Colonic mucosa (tissue), 4 donors: ENCODE measurements at regions not wholly inside any gene's neighbourhood (a gene's known extent, or its start where the extent isn't known, plus 50 kb on each side); places are given as distances from the start of the nearest gene placed in this dataset.

Experiments used
- DNase-seq: peaks from one replicate; pipeline ENCODE4 v3.0.0-alpha.2; 2020
- H3K27ac ChIP-seq: fragments of 200-600 bp; one replicate; pipeline ENCODE4 v1.8.0; 2021
- H3K27me3 ChIP-seq: fragments of 200-600 bp; one replicate; pipeline ENCODE4 v1.8.0; 2021
- H3K36me3 ChIP-seq: fragments of 200-600 bp; one replicate; pipeline ENCODE4 v1.8.0; 2021
- H3K4me1 ChIP-seq: fragments of 200-600 bp; one replicate; pipeline ENCODE4 v1.8.0; 2021; ENCODE audit warnings: mild to moderate bottlenecking
- H3K4me3 ChIP-seq: fragments of 200-600 bp; one replicate; pipeline ENCODE4 v1.8.0; 2021
- H3K9ac ChIP-seq, 2 donors: one replicate each; pipeline ENCODE4 v1.7.0; 2013; ENCODE audit warnings: control low read depth in 2 of 2, low read depth in 2 of 2, low read length in 2 of 2
- H3K9me3 ChIP-seq: fragments of 200-600 bp; one replicate; pipeline ENCODE4 v1.8.0; 2021
- CTCF ChIP-seq: fragments of 200-600 bp; IDR thresholded peaks from one replicate; pipeline ENCODE4 v1.8.0; 2022; ENCODE audit warnings: antibody characterized with exemption, mild to moderate bottlenecking
- intact Hi-C: fragments of 100-400 bp; cut with DNase I; formaldehyde crosslinking; loops from one replicate; pipeline ENCODE4 v1.14.1; 2022
- donor health status: healthy.
- donor health status: DM: no; HTN: no; CAD: no.
- donor health status: DM: no; HTN: no; CAD: no.

DNA sequence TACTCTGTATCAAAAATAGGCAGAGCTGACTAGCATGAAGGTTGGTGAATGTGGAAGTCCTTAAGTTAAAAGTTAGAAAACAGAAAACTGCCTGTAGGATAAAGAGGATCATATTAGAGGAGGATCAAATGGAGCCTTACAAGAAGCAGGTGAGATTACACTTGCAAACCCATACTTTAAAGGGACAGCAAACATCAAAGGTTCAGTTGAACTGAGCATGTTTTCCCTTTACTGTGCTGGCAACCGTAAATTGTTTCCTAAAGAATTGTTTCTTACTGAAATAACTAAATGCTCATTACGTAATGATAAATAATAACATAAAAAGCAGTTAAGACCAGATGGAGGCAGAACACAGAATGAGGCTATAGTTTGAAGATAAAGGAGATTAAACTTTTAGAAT lies 465.3 kb upstream of the FTMT start:
- intact Hi-C loops = no loop called here
- Histone ChIP-seq H3K9ac (no peak overlapping the region), H3K4me3 (no peak overlapping the region), H3K27me3 (no peaks in the 10 kb centered on the region), H3K27ac (no peak overlapping the region), H3K36me3 (no peaks in the 10 kb centered on the region), H3K9me3 (no peaks in the 10 kb centered on the region), H3K4me1 (no peaks in the 10 kb centered on the region)
- no peak for TF ChIP-seq CTCF
- DNase-seq = no peak

DNA sequence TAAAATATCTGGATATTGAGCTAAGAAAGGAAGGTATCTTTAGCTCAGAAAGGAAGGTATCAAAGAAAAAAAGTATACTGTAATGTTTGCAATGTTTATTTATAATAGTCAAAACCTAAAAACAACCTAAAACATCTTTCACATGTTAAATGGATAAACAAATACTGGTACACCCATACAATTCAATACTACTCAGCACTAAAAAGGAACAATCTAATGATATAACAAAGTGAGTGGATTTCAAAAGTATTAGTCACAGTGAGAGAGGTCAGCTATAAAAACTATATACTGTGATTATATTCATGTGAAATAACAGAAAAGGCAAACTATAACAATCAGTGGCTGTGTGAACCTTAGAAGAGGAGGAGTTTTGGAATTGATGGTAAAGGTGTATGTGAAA lies 455.0 kb upstream of the FTMT start:
- no peak for DNase-seq
- H3K27me3 ChIP-seq = no peaks in the 10 kb centered on the region
- no peak overlapping the region for H3K27ac ChIP-seq
- no peak for TF ChIP-seq CTCF
- intact Hi-C loops = no loop called here
- no peak overlapping the region for H3K9ac ChIP-seq
- no peak overlapping the region for H3K4me3 ChIP-seq
- no peaks in the 10 kb centered on the region for H3K9me3 ChIP-seq
- H3K4me1 ChIP-seq = no peaks in the 10 kb centered on the region
- H3K36me3 ChIP-seq = no peaks in the 10 kb centered on the region

GRCh38 chr5:121399879-121400278 lies 451.8 kb upstream of the FTMT start:
- Histone ChIP-seq H3K27ac (no peak overlapping the region), H3K9me3 (no peaks in the 10 kb centered on the region), H3K4me3 (no peak overlapping the region), H3K36me3 (no peaks in the 10 kb centered on the region), H3K9ac (no peak overlapping the region), H3K27me3 (no peaks in the 10 kb centered on the region), H3K4me1 (no peaks in the 10 kb centered on the region)
- intact Hi-C loops = no loop called here
- DNase-seq = no peak
- no peak for TF ChIP-seq CTCF

DNA sequence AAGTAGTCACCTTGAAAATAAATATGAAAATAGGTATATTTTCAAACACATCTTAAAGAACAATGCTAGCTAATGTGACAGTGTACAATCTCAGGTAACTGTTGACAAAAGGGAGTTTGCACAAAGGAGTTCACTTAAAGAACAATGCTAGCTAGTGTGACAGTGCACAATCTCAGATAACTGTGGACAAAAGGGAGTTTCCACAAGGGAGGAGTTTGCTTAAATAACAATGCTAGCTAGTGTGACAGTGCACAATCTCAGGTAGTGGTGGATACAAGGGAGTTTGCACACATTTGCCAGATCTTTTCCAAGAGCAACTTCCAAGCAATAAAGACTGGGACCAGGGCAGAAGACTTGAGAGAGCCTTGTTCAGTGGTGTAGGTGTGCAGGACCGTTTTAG lies 442.9 kb upstream of the FTMT start:
- no peaks in the 10 kb centered on the region for H3K36me3 ChIP-seq
- no peak overlapping the region for H3K9ac ChIP-seq
- no peak for DNase-seq

DNA sequence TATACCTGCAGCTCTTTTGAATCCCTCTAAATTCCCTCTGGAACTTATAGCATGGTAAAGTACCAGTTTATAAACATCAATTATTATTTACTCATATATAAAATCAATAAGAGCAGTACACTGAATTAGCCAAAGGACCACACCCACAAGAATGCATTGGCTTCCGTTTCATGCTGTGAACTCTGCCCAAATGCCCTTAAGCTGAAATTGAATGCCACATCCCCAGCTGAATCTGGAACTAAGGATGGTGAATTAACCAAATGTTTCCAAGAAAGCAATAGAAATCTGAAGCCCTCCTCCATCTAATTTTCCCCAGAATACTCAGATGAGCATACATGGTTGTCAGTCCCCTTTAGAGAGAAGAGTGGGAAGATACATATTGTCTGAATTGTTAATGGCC lies 436.4 kb upstream of the FTMT start:
- Histone ChIP-seq H3K36me3 (no peaks in the 10 kb centered on the region), H3K4me3 (no peak overlapping the region), H3K27me3 (no peaks in the 10 kb centered on the region), H3K9me3 (no peaks in the 10 kb centered on the region), H3K27ac (no peak overlapping the region), H3K4me1 (no peaks in the 10 kb centered on the region), H3K9ac (no peak overlapping the region)
- DNase-seq = no peak
- TF ChIP-seq CTCF = no peak
- intact Hi-C loops = no loop called here

More for the DNA sequence above, 442.9 kb upstream of the FTMT start:
- Histone ChIP-seq H3K27me3 (no peaks in the 10 kb centered on the region), H3K9me3 (no peaks in the 10 kb centered on the region), H3K4me3 (no peak overlapping the region), H3K4me1 (no peaks in the 10 kb centered on the region), H3K27ac (no peak overlapping the region)
- intact Hi-C loops = no loop called here
- TF ChIP-seq CTCF = no peak

GRCh38 chr5:121421646-121422045 lies 430.0 kb upstream of the FTMT start:
- no peak for DNase-seq
- TF ChIP-seq CTCF = no peak

More at GRCh38 chr5:121421646-121422045, 430.0 kb upstream of the FTMT start:
- no peak overlapping the region for H3K27ac ChIP-seq
- H3K4me3 ChIP-seq = no peak overlapping the region
- no peaks in the 10 kb centered on the region for H3K4me1 ChIP-seq
- intact Hi-C loops = no loop called here
- H3K27me3 ChIP-seq = no peaks in the 10 kb centered on the region
- no peaks in the 10 kb centered on the region for H3K36me3 ChIP-seq
- no peak overlapping the region for H3K9ac ChIP-seq
- H3K9me3 ChIP-seq = no peaks in the 10 kb centered on the region
